ENCODE measurements at regions not wholly inside any gene's neighbourhood (a gene's known extent, or its start where the extent isn't known, plus 50 kb on each side); places are given as distances from the start of the nearest gene placed in this dataset.

DNA sequence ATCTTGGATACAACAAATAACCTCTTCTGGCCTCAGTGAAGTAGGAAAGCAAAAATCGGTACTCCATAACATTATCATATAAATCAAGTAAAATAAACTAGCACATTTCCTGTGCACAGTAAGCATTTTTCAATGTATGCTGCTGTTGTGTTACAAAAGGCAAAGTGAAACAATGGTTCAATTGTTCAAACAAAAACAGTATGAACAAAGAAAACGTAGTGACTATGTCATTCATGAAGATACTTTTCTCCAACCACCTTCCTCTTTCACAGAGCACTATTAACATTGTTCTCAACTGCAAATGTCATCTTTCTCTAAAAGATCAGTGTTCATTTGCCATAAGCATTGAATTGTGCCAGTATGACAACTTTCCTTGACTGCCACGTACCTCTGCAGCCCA lies 318.6 kb upstream of the PRDM1 start:
- no peak overlapping the region for H3K27ac ChIP-seq (ENCODE audit: low read depth, low read length)
- Mint-ChIP-seq H3K9me3 (ENCODE audit: unreplicated experiment) (no peaks in the 10 kb centered on the region), H3K4me1 (ENCODE audit: low read depth, unreplicated experiment) (peaks cover 17% of the 10 kb centered on the region), H3K36me3 (ENCODE audit: low read depth, unreplicated experiment) (no peaks in the 10 kb centered on the region), H3K4me3 (ENCODE audit: unreplicated experiment) (no peak overlapping the region), H3K27ac (ENCODE audit: unreplicated experiment) (no peak overlapping the region), H3K27me3 (ENCODE audit: low read depth, unreplicated experiment) (no peaks in the 10 kb centered on the region)
- H3K27me3 ChIP-seq (ENCODE audit: insufficient read depth, low read length) = no peaks in the 10 kb centered on the region
- no peak overlapping the region for H3K4me3 ChIP-seq (ENCODE audit: insufficient read depth, low read depth, low read length)
- H3K9ac ChIP-seq (ENCODE audit: low read length) = no peak overlapping the region
- FAIRE-seq = no peak
- DNase-seq (ENCODE audit: low read depth) = no peak
- no peak overlapping the region for H2AFZ ChIP-seq (ENCODE audit: low read depth, low read length)
- H3K4me1 ChIP-seq (ENCODE audit: insufficient read depth, low read length) = peaks cover 17% of the 10 kb centered on the region
- no peaks in the 10 kb centered on the region for H3K9me3 ChIP-seq (ENCODE audit: insufficient read depth, low read depth, low read length)
- no peaks in the 10 kb centered on the region for H4K20me1 ChIP-seq (ENCODE audit: insufficient read depth, low read length)
- H3K36me3 ChIP-seq (ENCODE audit: insufficient read depth, low read length) = no peaks in the 10 kb centered on the region
- no peak for TF ChIP-seq EZH2 (IDR thresholded peaks at IDR 0.05; ENCODE audit: insufficient read depth, low read length)
- TF ChIP-seq, protein P1, sequence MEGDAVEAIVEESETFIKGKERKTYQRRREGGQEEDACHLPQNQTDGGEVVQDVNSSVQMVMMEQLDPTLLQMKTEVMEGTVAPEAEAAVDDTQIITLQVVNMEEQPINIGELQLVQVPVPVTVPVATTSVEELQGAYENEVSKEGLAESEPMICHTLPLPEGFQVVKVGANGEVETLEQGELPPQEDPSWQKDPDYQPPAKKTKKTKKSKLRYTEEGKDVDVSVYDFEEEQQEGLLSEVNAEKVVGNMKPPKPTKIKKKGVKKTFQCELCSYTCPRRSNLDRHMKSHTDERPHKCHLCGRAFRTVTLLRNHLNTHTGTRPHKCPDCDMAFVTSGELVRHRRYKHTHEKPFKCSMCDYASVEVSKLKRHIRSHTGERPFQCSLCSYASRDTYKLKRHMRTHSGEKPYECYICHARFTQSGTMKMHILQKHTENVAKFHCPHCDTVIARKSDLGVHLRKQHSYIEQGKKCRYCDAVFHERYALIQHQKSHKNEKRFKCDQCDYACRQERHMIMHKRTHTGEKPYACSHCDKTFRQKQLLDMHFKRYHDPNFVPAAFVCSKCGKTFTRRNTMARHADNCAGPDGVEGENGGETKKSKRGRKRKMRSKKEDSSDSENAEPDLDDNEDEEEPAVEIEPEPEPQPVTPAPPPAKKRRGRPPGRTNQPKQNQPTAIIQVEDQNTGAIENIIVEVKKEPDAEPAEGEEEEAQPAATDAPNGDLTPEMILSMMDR (IDR thresholded peaks at IDR 0.05; ENCODE audit: insufficient read depth, low read depth, low read length) = no peak
- no peaks in the 10 kb centered on the region for H3K79me2 ChIP-seq (ENCODE audit: insufficient read depth, low read length)
- H3K4me2 ChIP-seq (ENCODE audit: low read length) = no peak overlapping the region

DNA sequence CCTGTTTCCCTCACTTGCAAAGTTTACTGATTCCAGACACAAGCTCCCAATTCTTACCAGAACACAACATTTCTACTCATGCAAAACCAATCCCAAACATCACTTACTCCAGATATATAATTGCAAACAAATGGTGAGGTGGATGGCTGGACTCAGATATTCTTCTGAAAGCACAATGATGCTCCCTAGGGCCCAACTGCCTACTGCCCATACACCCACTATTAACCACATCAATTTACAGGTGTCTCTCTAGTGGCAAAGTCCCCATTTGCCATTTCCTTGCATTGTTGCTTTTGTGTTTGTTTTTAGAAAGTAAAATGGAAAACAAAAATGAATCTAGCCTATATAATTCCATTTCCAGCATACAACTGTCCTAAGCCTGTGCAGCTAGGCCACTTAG lies 320.9 kb upstream of the PRDM1 start:
- DNase-seq (ENCODE audit: low read depth) (no peak), FAIRE-seq (no peak)
- H3K9ac ChIP-seq (ENCODE audit: low read length) = no peak overlapping the region
- Mint-ChIP-seq H3K27me3 (ENCODE audit: low read depth, unreplicated experiment) (no peaks in the 10 kb centered on the region), H3K4me1 (ENCODE audit: low read depth, unreplicated experiment) (peaks cover 15% of the 10 kb centered on the region), H3K36me3 (ENCODE audit: low read depth, unreplicated experiment) (no peaks in the 10 kb centered on the region), H3K4me3 (ENCODE audit: unreplicated experiment) (no peak overlapping the region), H3K9me3 (ENCODE audit: unreplicated experiment) (no peaks in the 10 kb centered on the region), H3K27ac (ENCODE audit: unreplicated experiment) (no peak overlapping the region)
- H3K4me3 ChIP-seq (ENCODE audit: insufficient read depth, low read depth, low read length) = no peak overlapping the region
- H3K79me2 ChIP-seq (ENCODE audit: insufficient read depth, low read length) = no peaks in the 10 kb centered on the region
- H3K27me3 ChIP-seq (ENCODE audit: insufficient read depth, low read length) = no peaks in the 10 kb centered on the region
- no peak overlapping the region for H3K27ac ChIP-seq (ENCODE audit: low read depth, low read length)
- no peak overlapping the region for H2AFZ ChIP-seq (ENCODE audit: low read depth, low read length)
- peaks cover 11% of the 10 kb centered on the region for H3K4me1 ChIP-seq (ENCODE audit: insufficient read depth, low read length)
- H3K9me3 ChIP-seq (ENCODE audit: insufficient read depth, low read depth, low read length) = no peaks in the 10 kb centered on the region
- no peaks in the 10 kb centered on the region for H3K36me3 ChIP-seq (ENCODE audit: insufficient read depth, low read length)
- no peaks in the 10 kb centered on the region for H4K20me1 ChIP-seq (ENCODE audit: insufficient read depth, low read length)
- TF ChIP-seq, protein P1 (IDR thresholded peaks at IDR 0.05; ENCODE audit: insufficient read depth, low read depth, low read length) = no peak
- no peak for TF ChIP-seq EZH2 (IDR thresholded peaks at IDR 0.05; ENCODE audit: insufficient read depth, low read length)
- no peak overlapping the region for H3K4me2 ChIP-seq (ENCODE audit: low read length)

DNA sequence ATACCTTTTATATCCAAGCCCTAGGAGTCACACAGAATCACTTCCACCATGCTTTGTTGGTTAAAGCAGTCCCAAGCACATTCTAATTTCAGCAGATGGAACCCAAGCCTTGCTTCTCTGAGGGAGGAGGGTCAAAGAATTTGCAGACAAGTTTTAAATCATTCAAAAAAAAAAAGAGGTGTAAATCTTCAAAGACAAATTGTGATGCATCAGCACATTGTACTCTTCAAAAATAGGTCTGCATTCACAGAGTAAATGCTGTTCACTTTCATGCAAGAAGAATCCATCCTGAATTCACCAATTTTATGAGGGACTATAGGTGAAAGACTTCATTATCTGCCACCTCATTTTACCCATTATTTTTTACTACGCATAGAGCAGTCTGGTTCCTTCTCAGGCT lies 321.8 kb upstream of the PRDM1 start:
- Histone ChIP-seq H3K36me3 (ENCODE audit: insufficient read depth, low read length) (no peaks in the 10 kb centered on the region), H4K20me1 (ENCODE audit: insufficient read depth, low read length) (no peaks in the 10 kb centered on the region), H3K4me3 (ENCODE audit: insufficient read depth, low read depth, low read length) (no peak overlapping the region), H3K9me3 (ENCODE audit: insufficient read depth, low read depth, low read length) (no peaks in the 10 kb centered on the region), H2AFZ (ENCODE audit: low read depth, low read length) (no peak overlapping the region), H3K4me1 (ENCODE audit: insufficient read depth, low read length) (peaks cover 20% of the 10 kb centered on the region), H3K9ac (ENCODE audit: low read length) (no peak overlapping the region), H3K79me2 (ENCODE audit: insufficient read depth, low read length) (no peaks in the 10 kb centered on the region), H3K4me2 (ENCODE audit: low read length) (no peak overlapping the region), H3K27ac (ENCODE audit: low read depth, low read length) (peak overlapping the region; percentile 64), H3K27me3 (ENCODE audit: insufficient read depth, low read length) (no peaks in the 10 kb centered on the region)
- no peak for TF ChIP-seq EZH2 (IDR thresholded peaks at IDR 0.05; ENCODE audit: insufficient read depth, low read length)
- TF ChIP-seq, protein P1 (IDR thresholded peaks at IDR 0.05; ENCODE audit: insufficient read depth, low read depth, low read length) = no peak
- DNase-seq (ENCODE audit: low read depth) (no peak), FAIRE-seq (no peak)
- Mint-ChIP-seq H3K36me3 (ENCODE audit: low read depth, unreplicated experiment) (no peaks in the 10 kb centered on the region), H3K4me3 (ENCODE audit: unreplicated experiment) (no peak overlapping the region), H3K27me3 (ENCODE audit: low read depth, unreplicated experiment) (no peaks in the 10 kb centered on the region), H3K27ac (ENCODE audit: unreplicated experiment) (peak overlapping the region; percentile 80), H3K9me3 (ENCODE audit: unreplicated experiment) (no peaks in the 10 kb centered on the region), H3K4me1 (ENCODE audit: low read depth, unreplicated experiment) (peaks cover 20% of the 10 kb centered on the region)
